NCI-H1930 (cell line): ENCODE measurements at regions not wholly inside any gene's neighbourhood (a gene's known extent, or its start where the extent isn't known, plus 50 kb on each side); places are given as distances from the start of the nearest gene placed in this dataset.
A peak's percentile ranks its signal among the peaks of the same experiment; 100 is the strongest.
"Not testable (repeated sequence)": the region's sequence is repeated elsewhere in the genome, so short reads cannot be mapped to it uniquely, and the experiment has no call there.

Experiments used
- DNase-seq, 2 experiments: peaks; one replicate each; lab custom pipeline; 2025; lab: John Stamatoyannopoulos, UW

DNA sequence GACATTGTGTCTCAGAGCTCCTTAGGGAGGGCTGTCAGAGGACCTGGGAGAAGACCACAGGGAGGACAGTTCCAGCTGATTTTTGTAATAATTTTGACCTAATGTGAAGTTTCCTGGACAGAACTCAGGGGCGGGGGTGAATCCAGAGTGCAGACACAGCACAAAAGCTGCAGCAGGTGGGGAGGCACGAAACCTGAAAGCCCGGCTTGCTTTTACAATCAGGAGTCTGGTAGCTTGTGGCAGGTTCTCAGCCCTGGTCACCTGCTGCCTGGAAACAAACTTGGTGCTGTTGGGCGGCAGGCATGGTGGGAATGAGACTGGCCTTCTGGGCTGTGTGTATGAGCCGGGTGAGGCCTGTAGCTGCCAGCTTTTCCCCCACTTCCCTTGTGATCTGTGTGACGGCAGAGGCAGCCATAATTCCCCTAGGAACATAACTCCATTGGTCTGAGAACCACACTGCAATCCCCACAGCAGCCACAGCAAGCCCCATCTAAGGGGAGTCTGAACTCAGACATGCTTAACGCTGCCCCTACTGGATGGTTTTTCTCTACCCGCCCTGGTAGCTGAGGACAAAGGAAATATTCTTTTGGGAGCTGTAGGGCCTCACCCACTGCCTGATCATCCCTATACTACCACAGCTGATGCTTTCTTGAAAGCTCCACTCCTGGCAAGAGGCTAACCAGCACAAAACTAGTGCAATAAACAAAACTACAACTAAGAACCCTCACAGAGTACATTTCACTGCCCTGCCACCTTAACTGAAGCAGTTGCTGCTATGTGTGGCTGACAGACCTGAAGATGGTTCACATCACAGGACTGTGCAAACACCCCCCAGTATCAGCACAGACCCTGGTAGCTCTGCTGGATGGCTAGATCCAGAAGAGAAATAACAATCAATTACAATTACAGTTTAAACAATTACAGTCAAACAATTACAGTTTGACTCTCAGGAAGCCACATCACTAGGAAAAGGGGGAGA, 1055.1 kb upstream of the GJE1 start:
- DNase-seq, result no peak

GRCh38 chr6:141057761-141058160, 1075.0 kb upstream of the GJE1 start:
- no peak for DNase-seq

DNA sequence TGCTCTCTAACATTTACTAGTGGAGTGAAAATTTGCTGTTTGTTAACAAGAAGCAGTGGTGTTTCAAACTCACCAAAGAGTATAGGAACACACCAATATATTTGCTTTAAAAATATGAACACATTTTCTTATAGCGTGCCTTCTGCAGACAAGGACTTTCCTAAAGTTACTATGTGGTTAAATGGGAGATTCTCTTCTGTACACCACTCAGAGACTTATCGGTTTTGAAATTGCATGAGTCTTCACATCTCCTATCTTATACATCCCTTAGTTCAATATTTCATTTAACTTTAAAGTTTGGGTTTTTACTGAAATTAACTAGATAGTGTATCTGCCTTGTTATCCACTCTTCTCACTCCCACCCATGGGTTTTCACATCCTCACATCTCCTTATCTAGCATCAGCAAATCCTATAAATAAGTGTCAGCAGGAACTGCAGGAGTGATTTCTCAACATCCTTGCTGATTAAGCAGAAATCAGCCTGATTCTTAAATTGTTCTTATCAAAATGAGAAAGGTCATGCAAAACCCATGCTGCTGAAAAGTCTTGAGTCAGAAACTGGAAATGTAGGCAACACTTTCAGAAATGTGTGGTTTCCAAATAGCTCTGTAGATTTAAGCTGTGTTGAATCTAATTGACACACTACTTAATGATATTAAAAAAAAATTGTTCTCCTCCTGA, 1075.6 kb upstream of the GJE1 start:
- no peak for DNase-seq

GRCh38 chr6:141050471-141050870, 1082.3 kb upstream of the GJE1 start:
- no peak for DNase-seq

GRCh38 chr6:141048451-141048850, 1084.3 kb upstream of the GJE1 start:
- DNase-seq, result no peak

DNA sequence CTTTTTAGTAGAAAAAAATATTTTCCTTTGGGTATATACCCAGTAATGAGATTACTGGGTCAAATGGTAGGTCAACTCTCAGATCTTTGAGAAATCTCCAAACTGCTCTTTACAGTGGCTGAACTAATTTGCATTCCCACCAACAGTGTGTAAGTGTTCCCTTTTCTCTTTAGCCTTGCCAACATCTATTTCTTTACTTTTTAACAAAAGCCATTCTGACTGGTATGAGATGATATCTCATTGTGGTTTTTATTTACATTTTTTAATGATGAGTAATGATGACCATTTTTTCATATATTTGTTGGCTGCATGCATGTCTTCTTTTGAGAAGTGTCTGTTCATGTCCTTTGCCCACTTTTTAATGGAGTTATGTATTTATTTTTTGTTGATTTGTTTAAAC, 1086.2 kb upstream of the GJE1 start:
- DNase-seq, result not testable (repeated sequence)

DNA sequence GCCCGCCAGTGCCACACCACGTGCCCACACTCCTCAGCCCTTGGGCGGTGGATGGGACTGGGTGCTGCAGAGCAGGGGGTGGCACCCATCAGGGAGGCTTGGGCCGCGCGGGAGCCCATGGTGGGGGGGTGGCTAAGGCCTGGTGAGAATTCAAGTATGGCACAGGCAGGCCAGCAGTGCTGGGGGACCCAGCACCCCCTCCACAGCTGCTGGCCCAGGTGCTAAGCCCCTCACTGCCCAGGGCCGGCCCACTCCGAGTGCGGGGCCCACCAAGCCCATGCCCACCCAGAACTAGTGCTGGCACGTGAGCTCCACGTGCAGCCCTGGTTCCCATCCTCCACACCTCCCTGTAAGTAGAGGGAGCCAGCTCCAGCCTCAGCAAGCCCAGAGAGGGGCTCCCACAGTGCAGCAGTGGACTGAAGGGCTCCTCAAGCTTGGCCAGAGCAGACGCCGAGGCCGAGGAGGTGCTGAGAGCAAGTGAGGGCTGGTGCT, 1091.1 kb upstream of the GJE1 start:
- DNase-seq, result no peak

DNA sequence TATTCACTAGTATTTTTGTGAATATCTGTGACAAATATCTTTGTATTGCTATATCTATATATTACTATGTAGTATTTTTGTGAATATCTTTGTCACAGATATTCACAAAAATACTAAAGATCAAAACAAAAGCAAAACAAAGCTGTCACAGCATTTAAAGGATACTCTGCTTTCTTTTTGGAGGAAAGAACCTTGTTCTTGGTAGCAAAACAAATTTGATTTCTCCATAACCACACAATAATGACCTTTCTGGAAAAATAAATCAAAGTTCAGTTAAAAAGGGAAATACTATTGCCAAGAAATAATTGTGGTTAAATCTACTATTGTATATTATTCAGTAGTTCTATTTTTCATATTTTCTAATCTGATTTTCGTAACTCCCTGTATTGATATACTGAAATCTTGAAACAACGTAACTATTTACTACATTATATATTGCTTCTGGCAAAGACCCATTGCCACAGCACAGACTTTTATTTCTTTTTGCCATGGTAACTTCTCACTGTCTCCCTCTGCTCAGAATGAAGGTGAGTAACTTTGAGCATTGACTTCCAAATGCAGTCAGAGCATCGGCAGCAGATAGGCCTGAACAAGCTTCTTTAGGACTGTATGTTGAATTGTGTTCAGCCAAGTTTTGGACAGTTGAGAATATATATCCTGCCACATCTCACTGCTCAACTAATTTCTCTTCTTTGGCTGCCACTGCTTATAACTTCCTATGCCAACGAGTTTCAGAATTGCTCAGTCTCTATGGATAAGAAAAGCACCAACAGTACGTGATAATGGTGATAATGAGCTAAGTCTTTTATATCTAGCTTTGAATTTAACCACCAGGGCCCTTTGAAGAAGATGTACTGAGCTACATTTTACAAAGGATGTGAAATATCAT, 1097.2 kb upstream of the GJE1 start:
- DNase-seq, result no peak

DNA sequence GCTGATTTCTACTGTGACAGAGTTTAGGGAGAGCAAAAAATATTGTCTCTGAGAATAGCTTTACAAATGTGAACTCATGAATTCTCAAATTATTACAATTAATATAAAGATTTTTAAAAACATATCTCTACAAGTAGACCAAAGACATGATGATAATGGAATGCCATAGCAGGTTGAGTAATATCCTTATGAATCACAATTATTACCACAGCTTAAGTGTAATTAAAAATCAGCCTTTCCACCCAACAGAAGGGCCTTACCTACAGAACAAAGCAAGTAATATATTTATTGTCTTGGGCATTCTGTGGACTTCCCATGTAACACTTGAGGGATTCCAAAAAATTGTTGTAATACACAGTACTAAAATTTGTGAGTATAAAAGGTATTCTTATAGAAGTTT, 1099.6 kb upstream of the GJE1 start:
- no peak for DNase-seq

DNA sequence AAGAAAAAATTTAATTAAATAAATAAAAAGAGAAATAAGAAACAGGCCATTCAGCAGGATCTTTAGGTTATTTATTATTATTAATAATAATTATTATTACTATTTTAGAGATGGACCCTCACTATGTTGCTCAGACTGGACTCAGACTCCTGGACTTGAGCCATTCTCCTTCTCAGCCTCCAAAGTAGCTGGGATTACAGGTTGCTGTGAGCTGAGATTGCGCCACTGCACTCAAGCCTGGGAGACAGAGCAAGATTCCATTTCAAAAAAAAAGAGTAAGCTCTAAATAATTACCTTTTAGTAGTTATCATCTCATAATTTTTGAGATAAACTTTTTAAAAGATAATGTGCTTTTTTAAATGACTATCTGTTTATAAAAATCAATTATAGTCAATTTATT, 1102.8 kb upstream of the GJE1 start:
- DNase-seq, result no peak

DNA sequence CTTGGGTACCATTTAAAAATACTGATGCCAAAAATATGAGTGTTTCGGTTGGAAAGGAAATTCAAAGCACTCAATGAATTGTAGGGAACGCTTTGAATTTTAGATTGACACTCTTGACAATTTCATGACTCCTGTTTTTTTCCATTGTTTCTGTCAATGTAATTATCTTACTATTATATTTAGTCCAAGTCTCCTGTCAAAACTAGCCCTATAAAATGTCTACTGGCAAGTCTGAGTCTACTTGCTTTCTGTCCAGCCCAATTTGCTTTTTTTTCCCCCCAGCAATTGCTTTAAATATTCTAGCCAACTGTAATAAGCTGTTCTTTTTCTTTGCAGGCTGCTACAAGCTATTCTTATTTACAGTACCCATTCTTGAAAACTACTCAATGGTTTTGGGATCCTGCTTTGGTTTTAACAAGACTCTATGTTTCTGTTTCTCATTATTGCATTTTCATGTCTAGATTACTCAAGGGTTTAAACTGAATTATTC, 1103.9 kb upstream of the GJE1 start:
- DNase-seq, result no peak

DNA sequence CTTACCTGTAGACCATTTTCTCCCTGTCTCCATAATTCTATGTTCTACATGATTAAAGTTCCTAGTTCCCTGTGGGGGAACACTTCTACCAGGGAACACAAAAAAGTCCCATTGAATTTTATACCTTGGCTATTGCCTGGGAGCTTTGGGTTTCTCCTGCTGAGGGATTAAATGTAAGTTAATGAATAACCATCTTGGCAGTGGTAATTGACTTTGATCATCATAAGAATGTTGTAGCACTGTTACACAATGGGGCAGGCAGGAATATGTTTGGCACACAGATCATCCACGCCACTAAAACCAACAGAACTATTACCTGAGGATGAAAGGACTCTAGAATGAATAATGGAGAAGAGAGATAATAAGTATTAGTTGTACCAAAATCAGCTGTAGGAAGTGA, 1106.2 kb upstream of the GJE1 start:
- DNase-seq, result no peak

DNA sequence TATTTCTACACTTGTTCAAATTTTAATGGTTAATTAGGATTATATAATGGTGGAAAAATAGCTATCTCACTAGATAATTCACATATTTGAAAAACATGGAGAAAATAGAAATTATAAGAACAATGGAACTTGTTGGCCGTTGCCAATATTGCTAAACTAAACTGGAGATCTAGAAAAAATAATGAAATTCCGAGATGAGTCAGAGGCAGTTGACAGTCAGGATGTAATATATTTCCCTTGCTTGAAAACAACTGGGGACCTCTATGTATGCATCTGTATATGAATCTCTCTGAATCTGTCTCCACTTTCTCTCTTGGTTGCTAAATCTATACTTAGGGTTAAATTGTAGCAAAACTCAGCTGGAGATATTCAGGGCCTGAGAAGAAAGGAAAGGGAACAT, 1108.2 kb upstream of the GJE1 start:
- no peak for DNase-seq

DNA sequence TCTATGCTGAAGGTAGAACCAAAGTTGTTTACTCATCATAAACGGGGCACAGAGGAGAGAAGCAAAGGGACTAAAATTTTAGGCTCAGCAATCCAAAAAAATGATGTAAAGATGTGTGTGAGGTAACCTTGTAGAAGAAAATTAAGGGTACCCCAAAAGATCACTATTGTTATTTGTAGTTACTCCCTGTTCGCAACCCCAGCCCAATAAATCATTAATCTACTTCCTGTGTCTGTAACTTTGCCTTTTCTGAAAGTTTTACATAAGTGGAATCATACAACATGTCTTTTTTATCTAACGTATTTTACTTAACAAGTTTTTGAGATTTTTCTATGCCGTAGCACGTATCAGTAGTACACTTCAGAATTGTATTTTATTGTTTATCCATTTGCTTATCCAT, 1114.8 kb upstream of the GJE1 start:
- DNase-seq, result no peak

GRCh38 chr6:141000917-141001316, 1131.8 kb upstream of the GJE1 start:
- DNase-seq, result no peak

- DNase-seq, result no peak
Observed at GRCh38 chr6:140993515-140993914, 1139.2 kb upstream of the GJE1 start.

DNA sequence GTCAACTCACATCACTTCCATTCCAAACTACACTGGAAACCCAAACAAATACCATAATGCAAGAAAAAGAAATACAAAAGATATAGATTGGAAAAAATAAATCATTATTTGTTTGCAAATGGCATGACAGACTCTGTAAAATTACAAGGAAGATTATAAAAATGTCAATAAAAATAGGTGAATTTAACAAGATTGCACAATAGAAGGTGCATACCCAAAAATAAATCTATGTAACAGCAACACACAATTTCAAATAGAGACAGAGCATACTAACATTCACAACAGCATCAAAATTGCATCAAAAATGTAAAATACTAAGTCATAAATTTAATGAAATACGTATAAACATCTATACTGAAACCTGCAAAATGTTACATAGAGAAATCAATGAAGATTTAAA, 1140.0 kb upstream of the GJE1 start:
- no peak for DNase-seq

GRCh38 chr6:140988780-140989179, 1143.9 kb upstream of the GJE1 start:
- DNase-seq, result peak in 1 of 2 experiments; percentile 48

- no peak for DNase-seq
Observed at GRCh38 chr6:140987364-140988155, 1145.2 kb upstream of the GJE1 start.

- DNase-seq, result no peak
Observed at GRCh38 chr6:140985679-140986275, 1146.9 kb upstream of the GJE1 start.
